Astrocyte of the cerebellum (primary cell): ENCODE measurements at regions not wholly inside any gene's neighbourhood (a gene's known extent, or its start where the extent isn't known, plus 50 kb on each side); places are given as distances from the start of the nearest gene placed in this dataset.
"Not testable (repeated sequence)": the region's sequence is repeated elsewhere in the genome, so short reads cannot be mapped to it uniquely, and the experiment has no call there.

Experiments used
- DNase-seq: peaks from one replicate; pipeline ENCODE4 v3.0.0-alpha.2; 2011; ENCODE audit warnings: low read depth
- H3K4me3 ChIP-seq: 2 replicates; pipeline ENCODE4 v1.5.1; 2011; ENCODE audit warnings: mild to moderate bottlenecking, low read depth, low read length, moderate library complexity
- in situ Hi-C: cut with HindIII; loops from 2 replicates; pipeline ENCODE4 v1.10.0; 2017; ENCODE audit warnings: low sequenced_read_pairs
- TF ChIP-seq, protein P1 (sequence below): IDR thresholded peaks from 2 replicates; pipeline ENCODE4 v1.5.1; 2012; ENCODE audit warnings: low read length, low read depth, moderate library complexity, mild to moderate bottlenecking; ENCODE audit errors: missing control alignments

DNA sequence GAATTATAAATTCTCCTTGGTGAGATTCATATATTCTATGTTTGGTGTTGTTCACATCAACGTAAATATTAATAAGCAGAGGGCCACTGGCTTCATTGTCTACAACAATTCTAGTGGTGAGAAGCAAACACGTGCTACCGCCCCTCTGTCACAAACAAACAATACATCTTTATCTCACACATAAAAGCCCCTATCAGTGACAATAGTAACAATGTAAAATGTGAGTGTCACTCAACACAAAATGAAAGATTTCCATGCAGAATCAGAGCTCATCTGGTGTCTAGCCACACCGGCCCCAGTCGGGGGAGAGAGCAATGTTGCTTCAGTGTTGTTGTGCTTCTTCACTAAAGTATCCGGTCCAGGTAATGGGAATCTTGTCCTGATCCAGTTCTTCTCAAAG, 932.6 kb downstream of the SOCS6 start:
- TF ChIP-seq, protein P1, sequence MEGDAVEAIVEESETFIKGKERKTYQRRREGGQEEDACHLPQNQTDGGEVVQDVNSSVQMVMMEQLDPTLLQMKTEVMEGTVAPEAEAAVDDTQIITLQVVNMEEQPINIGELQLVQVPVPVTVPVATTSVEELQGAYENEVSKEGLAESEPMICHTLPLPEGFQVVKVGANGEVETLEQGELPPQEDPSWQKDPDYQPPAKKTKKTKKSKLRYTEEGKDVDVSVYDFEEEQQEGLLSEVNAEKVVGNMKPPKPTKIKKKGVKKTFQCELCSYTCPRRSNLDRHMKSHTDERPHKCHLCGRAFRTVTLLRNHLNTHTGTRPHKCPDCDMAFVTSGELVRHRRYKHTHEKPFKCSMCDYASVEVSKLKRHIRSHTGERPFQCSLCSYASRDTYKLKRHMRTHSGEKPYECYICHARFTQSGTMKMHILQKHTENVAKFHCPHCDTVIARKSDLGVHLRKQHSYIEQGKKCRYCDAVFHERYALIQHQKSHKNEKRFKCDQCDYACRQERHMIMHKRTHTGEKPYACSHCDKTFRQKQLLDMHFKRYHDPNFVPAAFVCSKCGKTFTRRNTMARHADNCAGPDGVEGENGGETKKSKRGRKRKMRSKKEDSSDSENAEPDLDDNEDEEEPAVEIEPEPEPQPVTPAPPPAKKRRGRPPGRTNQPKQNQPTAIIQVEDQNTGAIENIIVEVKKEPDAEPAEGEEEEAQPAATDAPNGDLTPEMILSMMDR: no peak
- H3K4me3 ChIP-seq: no peak overlapping the region
- in situ Hi-C loops: no loop called here
- no peak for DNase-seq

DNA sequence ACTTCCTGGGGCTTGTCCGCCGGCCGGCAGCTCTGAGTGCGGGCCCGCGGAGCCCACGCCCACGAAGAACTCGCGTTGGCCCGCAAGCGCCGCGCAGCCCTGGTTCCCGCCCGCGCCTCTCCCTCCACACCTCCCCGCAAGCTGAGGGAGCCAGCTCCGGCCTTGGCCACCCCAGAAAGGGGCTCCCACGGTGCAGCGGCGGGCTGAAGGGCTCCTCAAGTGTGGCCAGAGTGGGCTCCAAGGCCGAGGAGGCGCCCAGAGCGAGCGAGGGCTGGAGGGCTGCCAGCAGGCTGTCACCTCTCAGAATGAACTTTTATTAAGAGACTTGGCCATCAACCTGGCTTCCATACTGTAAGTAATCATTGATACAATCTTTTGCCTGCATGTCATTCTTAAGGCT, 923.9 kb downstream of the SOCS6 start:
- DNase-seq, in situ Hi-C loops, H3K4me3 ChIP-seq: not testable (repeated sequence)

DNA sequence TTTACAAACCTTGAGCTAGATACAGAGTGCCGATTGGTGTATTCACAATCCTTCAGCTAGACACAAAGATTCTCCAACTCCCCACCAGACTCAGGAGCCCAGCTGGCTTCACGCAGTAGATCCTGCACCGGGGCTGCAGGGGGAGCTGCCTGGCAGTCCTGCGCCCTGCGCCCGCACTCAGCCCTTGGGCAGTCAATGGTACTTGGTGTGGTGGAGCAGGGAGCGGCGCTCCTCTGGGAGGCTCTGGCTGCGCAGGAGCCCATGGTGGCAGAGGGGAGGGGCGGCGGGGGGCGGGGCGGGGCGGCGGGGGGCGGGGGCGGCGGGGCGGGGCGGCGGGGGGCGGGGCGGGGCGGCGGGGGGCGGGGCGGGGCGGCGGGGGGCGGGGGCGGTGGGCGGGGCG, 923.4 kb downstream of the SOCS6 start:
- in situ Hi-C loops: no loop called here
- H3K4me3 ChIP-seq: no peak overlapping the region
- DNase-seq: no peak
- TF ChIP-seq, protein P1: no peak

DNA sequence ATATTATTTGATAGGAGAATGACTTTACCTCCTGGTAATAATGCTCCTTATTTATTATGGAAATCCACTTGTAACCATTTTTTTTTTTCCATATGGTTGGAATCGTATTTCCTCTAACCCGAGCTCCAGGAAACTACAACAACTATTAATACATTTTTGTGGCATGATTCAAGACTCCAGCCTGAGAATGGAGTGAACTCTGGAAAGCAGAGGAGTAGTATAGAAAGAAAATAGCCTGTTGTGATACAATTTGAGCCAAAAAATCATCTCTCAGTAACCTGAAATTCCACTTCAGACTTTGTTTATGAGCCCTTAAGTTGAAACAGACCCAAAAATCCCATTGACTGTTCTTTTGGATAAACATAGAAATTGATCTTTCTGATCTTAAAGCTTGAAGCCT, 921.1 kb downstream of the SOCS6 start:
- in situ Hi-C loops: no loop called here
- TF ChIP-seq, protein P1: no peak
- no peak overlapping the region for H3K4me3 ChIP-seq
- no peak for DNase-seq

DNA sequence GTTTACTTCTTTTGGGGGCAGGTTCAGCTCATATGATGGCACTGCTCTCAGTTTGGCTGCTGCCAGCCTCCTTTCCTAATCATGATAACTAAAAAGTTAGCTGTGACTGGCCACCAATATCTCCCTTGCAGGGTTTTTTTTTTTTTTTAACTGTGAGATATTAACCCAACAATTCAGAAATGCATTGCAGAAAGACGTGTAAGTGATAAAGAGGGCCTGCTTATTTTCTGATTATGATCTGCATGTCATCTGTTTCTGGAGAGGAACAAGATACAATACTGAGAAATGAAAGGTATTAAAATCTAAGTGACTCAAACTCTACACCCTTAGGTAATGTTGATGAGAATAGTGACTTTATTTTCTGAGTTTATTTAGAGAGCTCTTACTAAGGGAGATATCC, 905.6 kb downstream of the SOCS6 start:
- in situ Hi-C loops: no loop called here
- DNase-seq: no peak
- H3K4me3 ChIP-seq: no peak overlapping the region
- TF ChIP-seq, protein P1: no peak

DNA sequence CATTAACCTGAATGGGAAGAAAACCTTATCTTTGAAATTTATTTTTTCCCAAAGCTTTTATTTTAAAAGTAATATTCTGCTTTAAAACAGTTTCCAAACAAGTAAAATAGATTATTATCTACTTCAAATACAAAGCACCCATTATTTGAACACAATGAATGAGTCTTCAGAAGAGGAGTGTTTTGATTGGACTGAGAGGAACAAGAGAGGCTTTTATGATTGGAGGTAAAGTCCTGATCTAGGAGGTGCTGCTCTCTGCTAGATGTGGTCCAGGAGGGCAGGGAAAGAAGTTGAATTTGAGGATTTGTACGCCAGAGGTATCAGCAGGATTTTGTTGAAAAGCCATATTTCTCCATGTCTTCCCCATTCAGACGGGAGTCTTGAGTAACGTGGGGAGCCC, 900.7 kb downstream of the SOCS6 start:
- no peak for DNase-seq
- TF ChIP-seq, protein P1: no peak
- H3K4me3 ChIP-seq: no peak overlapping the region
- in situ Hi-C loops: no loop called here

DNA sequence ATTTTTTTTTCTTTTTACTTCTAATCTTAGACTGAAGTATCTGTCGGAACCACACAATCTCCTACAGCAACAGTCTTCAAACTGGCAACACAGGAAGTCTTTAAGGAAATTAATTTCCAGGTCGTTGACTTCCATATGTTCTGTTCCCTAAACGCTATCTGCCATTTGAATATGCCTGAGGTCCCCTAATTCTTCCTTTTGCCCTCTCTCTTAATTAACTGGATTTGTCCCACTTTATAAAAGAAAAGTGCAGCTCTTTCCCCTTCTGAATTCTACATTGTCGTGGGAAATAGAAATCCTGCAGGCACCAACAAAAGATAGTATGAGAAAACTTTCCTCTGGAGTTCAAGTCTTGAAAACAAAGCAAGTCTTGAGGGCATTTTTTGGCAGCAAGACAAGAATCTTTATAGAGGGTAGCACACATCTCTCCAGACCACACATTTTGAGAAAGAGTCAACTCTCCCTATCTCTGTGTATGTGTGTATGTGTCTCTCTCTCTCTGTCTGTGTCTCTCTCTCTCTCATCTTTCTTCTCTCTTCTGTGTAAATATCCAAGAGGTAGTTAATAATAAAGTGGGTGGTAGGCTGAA, 879.8 kb downstream of the SOCS6 start:
- in situ Hi-C loops: no loop called here
- DNase-seq: no peak
- H3K4me3 ChIP-seq: no peak overlapping the region
- TF ChIP-seq, protein P1: no peak
